Gastrocnemius medialis (tissue), 4 donors: ENCODE measurements at regions not wholly inside any gene's neighbourhood (a gene's known extent, or its start where the extent isn't known, plus 50 kb on each side); places are given as distances from the start of the nearest gene placed in this dataset.

Experiments used
- ATAC-seq, 2 donors: fragments of 150-250 bp; one replicate each; pipeline ENCODE4 v1.9.1; 2016
- DNase-seq, 2 donors: peaks; one replicate each; pipeline ENCODE4 v3.0.0-alpha.2; 2019
- H3K27ac ChIP-seq, 4 donors: fragments of 200-600 bp; sonication (generic); 1 replicate in 1 of 4; 2 replicates in 3 of 4; pipeline ENCODE4 v1.5.1; 2016 to 2018; ENCODE audit warnings: mild to moderate bottlenecking in 2 of 4, moderate library complexity in 1 of 4
- H3K27me3 ChIP-seq, 3 donors: fragments of 200-600 bp; sonication (generic) in 2 of 3; 1 replicate in 1 of 3; 2 replicates in 2 of 3; pipeline versions ENCODE4 v1.5.1 to v1.6.0; 2016 to 2019; ENCODE audit warnings: mild to moderate bottlenecking in 1 of 3, moderate library complexity in 1 of 3
- H3K36me3 ChIP-seq, 2 donors: fragments of 200-600 bp; sonication (generic) in 1 of 2; one replicate each; pipeline ENCODE4 v1.5.1; 2017 to 2018
- H3K4me1 ChIP-seq, 2 donors: fragments of 200-600 bp; sonication (generic) in 1 of 2; one replicate each; pipeline ENCODE4 v1.5.1; 2016 to 2017; ENCODE audit warnings: mild to moderate bottlenecking in 2 of 2
- H3K4me3 ChIP-seq, 4 donors: fragments of 200-600 bp; sonication (generic) in 3 of 4; 1 replicate in 1 of 4; 2 replicates in 3 of 4; pipeline ENCODE4 v1.5.1; 2016 to 2019; ENCODE audit warnings: mild to moderate bottlenecking in 2 of 4
- H3K9me3 ChIP-seq, 3 donors: fragments of 200-600 bp; sonication (generic) in 2 of 3; 1 replicate in 1 of 3; 2 replicates in 2 of 3; pipeline ENCODE4 v1.5.1; 2016 to 2019
- CTCF ChIP-seq, 5 experiments: fragments of 450-650 bp in 3 of 5; fragments of 200-600 bp in 2 of 5; sonication (generic) in 2 of 5; IDR thresholded peaks in 4 of 5; conservative IDR thresholded peaks in 1 of 5; 1 replicate in 4 of 5; 2 replicates in 1 of 5; pipeline ENCODE4 v1.5.1; 2016 to 2019; ENCODE audit warnings: antibody characterized with exemption in 5 of 5, mild to moderate bottlenecking in 3 of 5, moderate library complexity in 3 of 5
- POLR2A ChIP-seq, 2 donors: fragments of 450-650 bp; IDR thresholded peaks; one replicate each; pipeline ENCODE4 v1.6.1; 2017; ENCODE audit warnings: antibody characterized with exemption in 2 of 2, mild to moderate bottlenecking in 2 of 2, moderate library complexity in 2 of 2
- in situ Hi-C, 4 donors: fragments of 200-750 bp; cut with MboI; loops; one replicate each; pipeline versions ENCODE4 v1.15.0 to v1.8.0; 2017; ENCODE audit warnings: low sequenced_read_pairs in 4 of 4
- intact Hi-C: fragments of 100-400 bp; cut with DNase I; formaldehyde crosslinking; loops from one replicate; pipeline ENCODE4 v1.15.1; 2023; ENCODE audit warnings: low total_unique reads

GRCh38 chr3:73804204-73804603 lies 179.5 kb upstream of the PDZRN3 start:
- no peaks in the 10 kb centered on the region for H3K27me3 ChIP-seq
- H3K4me3 ChIP-seq: no peak overlapping the region
- H3K36me3 ChIP-seq: no peaks in the 10 kb centered on the region
- in situ Hi-C loops: loop anchor here in 1 of 4 donors (25.0 kb wide), 1 partner anchor 292 kb away; no protein-coding TSS in a partner anchor
- intact Hi-C loops: loop anchor here (2.0 kb wide), 1 partner anchor 73 kb away; no protein-coding TSS in a partner anchor
- DNase-seq (no peak), ATAC-seq (no peak)
- TF ChIP-seq CTCF (IDR thresholded peaks at IDR 0.05 in 4 of 5, conservative IDR thresholded peaks at IDR 0.05 in 1 of 5) (no peak), POLR2A (IDR thresholded peaks at IDR 0.05) (no peak)
- peaks cover 14 to 28% of the 10 kb centered on the region in 2 donors for H3K4me1 ChIP-seq
- H3K27ac ChIP-seq: peak overlapping the region in 1 of 4 donors; percentile 86
- no peaks in the 10 kb centered on the region for H3K9me3 ChIP-seq

- H3K27ac ChIP-seq: no peak overlapping the region
- H3K27me3 ChIP-seq: no peaks in the 10 kb centered on the region
- ATAC-seq (no peak), DNase-seq (no peak)
- peaks cover 14 to 28% of the 10 kb centered on the region in 2 donors for H3K4me1 ChIP-seq
- no peaks in the 10 kb centered on the region for H3K36me3 ChIP-seq
- no peaks in the 10 kb centered on the region for H3K9me3 ChIP-seq
- intact Hi-C loops (no loop called here), in situ Hi-C loops (loop anchor here in 1 of 4 donors (25.0 kb wide), 1 partner anchor 289 kb away; no protein-coding TSS in a partner anchor)
- no peak for TF ChIP-seq POLR2A (IDR thresholded peaks at IDR 0.05)
- no peak for TF ChIP-seq CTCF (IDR thresholded peaks at IDR 0.05 in 4 of 5, conservative IDR thresholded peaks at IDR 0.05 in 1 of 5)
- H3K4me3 ChIP-seq: no peak overlapping the region
Measured at GRCh38 chr3:73801444-73801843, 176.7 kb upstream of the PDZRN3 start.

- DNase-seq (no peak), ATAC-seq (no peak)
- no peaks in the 10 kb centered on the region for H3K27me3 ChIP-seq
- TF ChIP-seq CTCF (IDR thresholded peaks at IDR 0.05 in 4 of 5, conservative IDR thresholded peaks at IDR 0.05 in 1 of 5) (no peak), POLR2A (IDR thresholded peaks at IDR 0.05) (no peak)
- in situ Hi-C loops: no loop called here
- H3K9me3 ChIP-seq: no peaks in the 10 kb centered on the region
- intact Hi-C loops: no loop called here
- H3K4me1 ChIP-seq: peaks cover 0 to 17% of the 10 kb centered on the region in 2 donors
- peak overlapping the region in 3 of 4 donors; percentile 34 to 52 (median 37) for H3K27ac ChIP-seq
- no peaks in the 10 kb centered on the region for H3K36me3 ChIP-seq
- H3K4me3 ChIP-seq: no peak overlapping the region
Measured at GRCh38 chr3:73797311-73797710, 172.6 kb upstream of the PDZRN3 start.

- no peaks in the 10 kb centered on the region for H3K9me3 ChIP-seq
- TF ChIP-seq CTCF (IDR thresholded peaks at IDR 0.05 in 4 of 5, conservative IDR thresholded peaks at IDR 0.05 in 1 of 5): no peak
- TF ChIP-seq POLR2A (IDR thresholded peaks at IDR 0.05): no peak
- H3K27ac ChIP-seq: peak overlapping the region in 3 of 4 donors; percentile 34 to 52 (median 37)
- no peaks in the 10 kb centered on the region for H3K27me3 ChIP-seq
- no peak overlapping the region for H3K4me3 ChIP-seq
- intact Hi-C loops (no loop called here), in situ Hi-C loops (no loop called here)
- DNase-seq (no peak), ATAC-seq (no peak)
- peaks cover 0 to 17% of the 10 kb centered on the region in 2 donors for H3K4me1 ChIP-seq
- H3K36me3 ChIP-seq: no peaks in the 10 kb centered on the region
Measured at GRCh38 chr3:73796382-73796781, 171.6 kb upstream of the PDZRN3 start.

- no peaks in the 10 kb centered on the region for H3K27me3 ChIP-seq
- TF ChIP-seq POLR2A (IDR thresholded peaks at IDR 0.05) (no peak), CTCF (IDR thresholded peaks at IDR 0.05 in 4 of 5, conservative IDR thresholded peaks at IDR 0.05 in 1 of 5) (no peak)
- intact Hi-C loops: loop anchor here (5.0 kb wide), 1 partner anchor 56 kb away; no protein-coding TSS in a partner anchor
- H3K4me1 ChIP-seq: peaks cover 0 to 11% of the 10 kb centered on the region in 2 donors
- DNase-seq: no peak
- in situ Hi-C loops: no loop called here
- H3K9me3 ChIP-seq: no peaks in the 10 kb centered on the region
- ATAC-seq: no peak
- H3K27ac ChIP-seq: no peak overlapping the region
- no peak overlapping the region for H3K4me3 ChIP-seq
- H3K36me3 ChIP-seq: no peaks in the 10 kb centered on the region
Measured at GRCh38 chr3:73791356-73791755, 166.6 kb upstream of the PDZRN3 start.
